ENCODE measurements at regions not wholly inside any gene's neighbourhood (a gene's known extent, or its start where the extent isn't known, plus 50 kb on each side); places are given as distances from the start of the nearest gene placed in this dataset.
"Not testable (repeated sequence)": the region's sequence is repeated elsewhere in the genome, so short reads cannot be mapped to it uniquely, and the experiment has no call there.

DNA sequence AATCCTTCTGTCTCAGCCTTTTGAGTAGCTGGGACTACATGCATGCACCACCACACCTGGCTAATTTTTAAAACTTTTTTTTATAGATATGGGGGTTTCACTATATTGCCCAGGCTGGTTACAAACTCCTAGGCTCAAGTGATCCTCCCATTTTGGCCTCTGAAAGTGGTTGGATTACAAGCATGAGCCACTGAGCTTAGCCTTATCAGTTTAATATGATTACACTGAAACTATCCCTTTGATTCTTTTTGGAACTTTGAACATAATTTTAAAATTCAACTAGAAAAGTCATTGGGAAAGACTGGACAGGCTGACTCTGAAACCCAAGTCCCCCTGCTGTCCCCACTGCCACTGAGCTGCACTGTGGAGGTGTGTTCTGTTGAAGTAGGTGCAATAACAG lies 114.8 kb downstream of the ARL4C start:
- no peak for FAIRE-seq
- TF ChIP-seq POLR2AphosphoS5 (IDR thresholded peaks at IDR 0.05; ENCODE audit: low read depth, low read length), result no peak
- TF ChIP-seq POLR2A (IDR thresholded peaks at IDR 0.05; ENCODE audit: low read depth, low read length), result no peak
- no peak for TF ChIP-seq TAF1 (IDR thresholded peaks at IDR 0.05; ENCODE audit: low read depth, low read length)
- no peak for TF ChIP-seq SPI1 (IDR thresholded peaks at IDR 0.05; ENCODE audit: low read depth, low read length)
- no peak for TF ChIP-seq POU2F2 (IDR thresholded peaks at IDR 0.05; ENCODE audit: low read depth, low read length)
- TF ChIP-seq PAX5 (IDR thresholded peaks at IDR 0.05; ENCODE audit: insufficient read depth, low read length, severe bottlenecking), result no peak
- no peak for DNase-seq (ENCODE audit: insufficient read length, low spot score)

DNA sequence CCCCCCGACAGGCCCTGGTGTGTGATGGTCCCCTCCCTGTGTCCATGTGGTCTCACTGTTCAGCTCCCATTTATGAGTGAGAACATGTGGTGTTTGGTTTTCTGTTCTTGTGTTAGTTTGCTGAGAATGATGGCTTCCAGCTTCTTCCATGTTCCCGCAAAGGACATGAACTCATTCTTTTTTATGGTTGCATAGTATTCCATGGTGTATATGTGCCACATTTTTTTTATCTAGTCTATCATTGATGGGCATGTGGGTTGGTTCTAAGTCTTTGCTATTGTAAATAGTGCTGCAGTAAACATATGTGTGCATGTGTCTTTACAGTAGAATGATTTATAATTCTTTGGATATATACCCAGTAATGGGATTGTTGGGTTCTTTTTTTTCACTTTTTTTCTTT lies 117.9 kb downstream of the ARL4C start:
- not testable (repeated sequence) for FAIRE-seq

DNA sequence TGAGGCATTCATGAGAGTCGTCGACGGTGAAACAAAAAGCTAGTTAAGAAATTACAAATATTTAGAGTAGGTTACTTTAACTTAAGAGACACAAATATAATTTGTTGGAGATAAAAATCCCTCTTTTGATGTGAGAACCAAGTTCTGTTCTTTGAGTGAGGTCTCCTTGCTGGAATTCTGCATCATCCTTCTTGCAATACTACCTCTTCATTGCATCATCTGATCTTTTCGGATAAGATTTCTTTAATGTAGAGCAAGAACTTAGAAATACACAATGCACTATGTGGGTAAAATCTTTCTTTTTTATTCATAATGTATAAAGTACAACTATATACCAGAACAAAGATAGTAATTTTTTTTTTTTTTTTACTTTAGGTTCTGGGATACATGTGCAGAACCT lies 118.4 kb downstream of the ARL4C start:
- FAIRE-seq (no peak), DNase-seq (ENCODE audit: insufficient read length, low spot score) (no peak)
- TF ChIP-seq POU2F2 (IDR thresholded peaks at IDR 0.05; ENCODE audit: low read depth, low read length) (no peak), POLR2AphosphoS5 (IDR thresholded peaks at IDR 0.05; ENCODE audit: low read depth, low read length) (no peak), TAF1 (IDR thresholded peaks at IDR 0.05; ENCODE audit: low read depth, low read length) (no peak), PAX5 (IDR thresholded peaks at IDR 0.05; ENCODE audit: insufficient read depth, low read length, severe bottlenecking) (no peak), POLR2A (IDR thresholded peaks at IDR 0.05; ENCODE audit: low read depth, low read length) (no peak), SPI1 (IDR thresholded peaks at IDR 0.05; ENCODE audit: low read depth, low read length) (no peak)

More for the DNA sequence above, 117.9 kb downstream of the ARL4C start:
- not testable (repeated sequence) for DNase-seq (ENCODE audit: insufficient read length, low spot score)

DNA sequence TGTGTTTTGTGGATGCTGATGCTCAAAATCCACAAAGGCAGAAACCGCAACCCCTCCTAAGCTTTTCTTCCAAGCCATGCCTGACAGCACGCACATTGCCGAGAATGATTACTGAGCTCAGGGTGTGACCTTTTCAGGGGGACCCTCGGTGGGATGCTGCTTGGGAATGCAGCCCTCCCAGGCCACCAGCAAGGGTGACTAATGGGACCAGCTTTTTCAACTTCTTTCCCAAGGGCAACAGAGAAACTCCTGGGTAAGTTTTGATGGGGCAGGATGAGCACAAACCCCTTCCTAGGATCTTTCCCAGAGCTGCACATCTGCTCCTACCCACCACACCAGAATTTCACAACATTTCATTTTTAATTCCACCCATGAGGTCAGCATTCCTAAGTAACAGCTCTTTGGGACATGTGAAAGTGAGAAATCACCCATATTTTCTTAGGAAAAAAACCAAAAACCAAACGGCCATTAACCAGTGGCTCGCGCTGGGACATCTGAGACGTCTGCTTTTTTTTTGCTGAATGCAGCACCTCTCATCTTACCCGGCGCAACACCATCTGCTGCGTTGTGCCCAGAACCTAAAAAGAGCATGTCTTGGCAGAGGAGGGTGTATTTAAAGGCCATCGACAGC lies 119.0 kb downstream of the ARL4C start:
- no peak for TF ChIP-seq SPI1 (IDR thresholded peaks at IDR 0.05; ENCODE audit: low read depth, low read length)
- no peak for TF ChIP-seq POU2F2 (IDR thresholded peaks at IDR 0.05; ENCODE audit: low read depth, low read length)
- no peak for TF ChIP-seq PAX5 (IDR thresholded peaks at IDR 0.05; ENCODE audit: insufficient read depth, low read length, severe bottlenecking)
- no peak for TF ChIP-seq POLR2A (IDR thresholded peaks at IDR 0.05; ENCODE audit: low read depth, low read length)
- no peak for TF ChIP-seq POLR2AphosphoS5 (IDR thresholded peaks at IDR 0.05; ENCODE audit: low read depth, low read length)
- no peak for TF ChIP-seq TAF1 (IDR thresholded peaks at IDR 0.05; ENCODE audit: low read depth, low read length)
- DNase-seq (ENCODE audit: insufficient read length, low spot score) (no peak), FAIRE-seq (no peak)

DNA sequence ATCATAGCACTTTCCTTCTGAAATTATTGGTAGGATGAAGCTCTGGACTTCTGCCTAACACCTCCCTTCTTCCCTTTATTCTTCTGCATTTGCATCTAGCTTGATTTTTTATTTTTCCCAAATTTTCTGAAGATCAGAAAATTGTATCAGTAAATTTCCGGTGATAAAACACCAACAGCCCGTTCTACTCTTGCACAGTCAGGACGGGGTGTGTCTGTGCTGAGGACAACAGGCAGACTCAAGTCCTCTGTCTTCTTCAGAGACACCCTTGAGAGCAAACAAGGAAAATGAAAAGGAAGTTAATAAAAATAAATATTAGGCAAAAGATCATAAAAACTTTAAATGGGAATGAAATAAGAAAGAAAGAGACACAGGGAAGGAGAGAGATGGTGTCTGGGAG lies 120.7 kb downstream of the ARL4C start:
- FAIRE-seq (no peak), DNase-seq (ENCODE audit: insufficient read length, low spot score) (no peak)
- TF ChIP-seq SPI1 (IDR thresholded peaks at IDR 0.05; ENCODE audit: low read depth, low read length), result no peak
- TF ChIP-seq POLR2A (IDR thresholded peaks at IDR 0.05; ENCODE audit: low read depth, low read length), result no peak
- no peak for TF ChIP-seq POLR2AphosphoS5 (IDR thresholded peaks at IDR 0.05; ENCODE audit: low read depth, low read length)
- TF ChIP-seq PAX5 (IDR thresholded peaks at IDR 0.05; ENCODE audit: insufficient read depth, low read length, severe bottlenecking), result no peak
- no peak for TF ChIP-seq POU2F2 (IDR thresholded peaks at IDR 0.05; ENCODE audit: low read depth, low read length)

DNA sequence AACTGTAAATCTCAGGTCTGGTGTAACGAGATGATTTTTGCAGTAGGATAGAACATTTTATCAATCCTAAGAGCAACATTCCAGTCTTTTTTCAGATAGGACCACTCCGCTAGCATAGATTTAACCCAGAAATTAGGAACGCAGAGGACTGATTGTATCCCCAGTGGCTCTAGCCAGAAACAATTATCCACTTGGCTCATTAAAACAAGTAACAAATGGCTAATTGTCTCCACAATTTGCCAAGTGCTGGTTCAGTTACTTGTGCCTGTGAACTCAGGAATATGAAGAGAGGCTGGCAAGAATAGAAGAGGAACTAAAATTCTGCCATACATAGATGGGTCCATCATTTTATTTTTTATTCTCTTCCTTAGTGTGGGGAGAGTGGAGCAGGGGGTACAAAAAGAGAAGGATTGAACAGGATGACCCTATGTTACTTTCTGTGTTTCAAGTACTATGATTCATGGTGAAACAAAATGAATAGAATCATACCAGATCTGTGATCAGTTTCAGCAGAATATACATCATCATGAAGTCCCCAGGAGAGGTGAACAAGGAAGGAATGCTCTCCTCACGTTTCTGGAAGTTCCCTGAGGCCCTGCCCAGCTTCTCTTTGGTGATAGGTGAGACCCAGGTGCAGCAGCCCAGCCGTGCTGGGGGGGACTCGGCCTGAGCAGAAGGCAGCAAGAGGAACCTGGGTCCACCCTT lies 121.6 kb downstream of the ARL4C start:
- no peak for DNase-seq (ENCODE audit: insufficient read length, low spot score)
- TF ChIP-seq POU2F2 (IDR thresholded peaks at IDR 0.05; ENCODE audit: low read depth, low read length), result no peak
- no peak for TF ChIP-seq TAF1 (IDR thresholded peaks at IDR 0.05; ENCODE audit: low read depth, low read length)
- TF ChIP-seq POLR2AphosphoS5 (IDR thresholded peaks at IDR 0.05; ENCODE audit: low read depth, low read length), result no peak
- no peak for TF ChIP-seq POLR2A (IDR thresholded peaks at IDR 0.05; ENCODE audit: low read depth, low read length)
- no peak for TF ChIP-seq SPI1 (IDR thresholded peaks at IDR 0.05; ENCODE audit: low read depth, low read length)
- no peak for TF ChIP-seq PAX5 (IDR thresholded peaks at IDR 0.05; ENCODE audit: insufficient read depth, low read length, severe bottlenecking)
- no peak for FAIRE-seq

DNA sequence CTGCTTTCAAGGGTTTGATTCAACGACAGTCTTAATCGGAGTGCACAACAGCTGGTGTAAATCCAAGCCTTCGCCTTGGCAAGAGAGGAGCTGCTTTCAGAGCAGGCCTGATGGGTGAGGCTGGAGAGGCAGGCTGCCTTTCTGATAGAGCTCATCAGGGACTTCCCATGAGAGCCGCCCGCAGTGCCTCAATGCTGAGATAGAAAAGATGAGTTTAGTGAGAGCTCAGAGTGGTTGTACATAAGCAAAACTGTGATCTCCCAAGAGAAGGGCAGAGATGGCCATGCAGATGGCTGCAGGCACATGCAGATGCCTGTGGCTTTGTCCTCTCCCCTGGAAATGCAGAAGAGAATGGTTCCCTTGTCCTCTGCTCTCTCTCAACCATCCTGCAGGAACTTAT lies 122.1 kb downstream of the ARL4C start:
- FAIRE-seq (no peak), DNase-seq (ENCODE audit: insufficient read length, low spot score) (no peak)
- TF ChIP-seq POLR2AphosphoS5 (IDR thresholded peaks at IDR 0.05; ENCODE audit: low read depth, low read length), result no peak

DNA sequence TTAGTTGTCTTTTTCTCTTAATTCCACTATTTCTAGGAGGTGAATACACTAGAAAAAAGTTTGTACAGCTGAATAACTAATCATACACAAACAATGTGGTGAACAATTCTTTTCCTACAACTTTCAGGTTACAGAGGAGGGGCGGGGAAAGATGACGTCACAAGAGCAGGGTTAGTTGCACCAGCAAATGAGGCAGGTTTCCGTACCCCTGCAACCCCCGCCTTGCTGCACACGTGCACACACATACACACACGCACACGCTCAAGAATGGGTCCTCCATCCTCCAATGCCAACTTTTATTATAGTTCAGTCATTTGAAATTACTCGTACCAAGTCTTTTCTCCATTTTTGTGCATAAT lies 122.8 kb downstream of the ARL4C start:
- FAIRE-seq, result no peak
- no peak for TF ChIP-seq POLR2A (IDR thresholded peaks at IDR 0.05; ENCODE audit: low read depth, low read length)
- TF ChIP-seq POU2F2 (IDR thresholded peaks at IDR 0.05; ENCODE audit: low read depth, low read length), result no peak
- no peak for TF ChIP-seq SPI1 (IDR thresholded peaks at IDR 0.05; ENCODE audit: low read depth, low read length)
- TF ChIP-seq PAX5 (IDR thresholded peaks at IDR 0.05; ENCODE audit: insufficient read depth, low read length, severe bottlenecking), result no peak
- DNase-seq (ENCODE audit: insufficient read length, low spot score), result no peak

DNA sequence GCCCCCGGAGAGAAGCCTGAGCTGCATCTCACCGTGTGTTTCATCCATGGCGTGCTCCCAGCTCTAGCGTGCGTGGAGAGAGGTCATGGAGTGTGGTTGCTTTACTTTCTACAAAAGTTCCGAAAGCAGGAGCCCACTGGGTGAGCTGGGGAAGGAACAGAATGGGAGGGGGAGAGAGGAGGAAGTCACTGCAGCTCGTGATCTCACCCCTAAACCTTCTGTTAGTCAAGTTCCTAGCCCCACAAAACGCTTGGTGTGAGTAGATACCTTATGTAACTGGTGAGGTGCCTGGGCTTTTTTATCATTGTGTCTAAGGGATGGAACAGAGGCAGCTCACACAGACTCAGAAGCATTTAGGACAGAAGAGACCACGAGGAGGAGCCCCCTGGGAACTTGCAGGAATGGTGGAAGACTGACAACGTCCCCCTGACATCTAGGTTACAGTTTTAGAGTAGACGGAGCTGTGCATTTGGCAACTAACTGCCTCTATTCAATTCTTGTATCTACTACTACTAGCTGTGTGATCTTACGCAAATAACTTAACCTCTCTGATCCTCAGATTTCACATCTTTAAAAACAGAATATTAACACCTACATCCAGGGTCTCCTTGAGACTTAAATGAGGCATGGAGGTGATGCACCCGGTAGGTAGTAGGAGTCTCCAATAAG lies 123.3 kb downstream of the ARL4C start:
- DNase-seq (ENCODE audit: insufficient read length, low spot score) (no peak), FAIRE-seq (no peak)
- TF ChIP-seq SPI1 (IDR thresholded peaks at IDR 0.05; ENCODE audit: low read depth, low read length) (no peak), POLR2A (IDR thresholded peaks at IDR 0.05; ENCODE audit: low read depth, low read length) (no peak), TAF1 (IDR thresholded peaks at IDR 0.05; ENCODE audit: low read depth, low read length) (no peak), PAX5 (IDR thresholded peaks at IDR 0.05; ENCODE audit: insufficient read depth, low read length, severe bottlenecking) (no peak), POU2F2 (IDR thresholded peaks at IDR 0.05; ENCODE audit: low read depth, low read length) (no peak), POLR2AphosphoS5 (IDR thresholded peaks at IDR 0.05; ENCODE audit: low read depth, low read length) (no peak)

DNA sequence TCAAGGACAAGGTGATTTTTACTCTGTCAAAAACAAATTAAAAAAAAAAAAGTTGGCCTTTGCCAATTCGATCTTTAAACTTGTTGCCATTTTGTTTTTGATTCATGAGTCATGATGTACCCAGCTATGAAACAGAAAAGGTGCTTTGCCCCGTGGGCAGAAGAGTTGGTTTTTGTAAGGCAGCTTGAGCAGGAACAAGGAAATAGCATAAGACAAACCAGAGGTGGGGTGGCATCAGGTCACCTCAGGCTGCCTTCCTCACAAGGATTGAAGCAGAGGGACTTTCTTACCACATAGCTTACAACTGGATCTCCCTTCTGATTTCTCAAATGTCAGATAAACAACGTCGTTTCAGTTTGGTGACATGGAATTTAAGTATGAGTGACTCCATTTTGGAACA lies 123.8 kb downstream of the ARL4C start:
- FAIRE-seq (no peak), DNase-seq (ENCODE audit: insufficient read length, low spot score) (no peak)
- TF ChIP-seq TAF1 (IDR thresholded peaks at IDR 0.05; ENCODE audit: low read depth, low read length), result no peak
- TF ChIP-seq POU2F2 (IDR thresholded peaks at IDR 0.05; ENCODE audit: low read depth, low read length), result no peak
- TF ChIP-seq PAX5 (IDR thresholded peaks at IDR 0.05; ENCODE audit: insufficient read depth, low read length, severe bottlenecking), result no peak
- TF ChIP-seq POLR2AphosphoS5 (IDR thresholded peaks at IDR 0.05; ENCODE audit: low read depth, low read length), result no peak
- TF ChIP-seq SPI1 (IDR thresholded peaks at IDR 0.05; ENCODE audit: low read depth, low read length), result no peak
- TF ChIP-seq POLR2A (IDR thresholded peaks at IDR 0.05; ENCODE audit: low read depth, low read length), result no peak
